ENCODE measurements at regions not wholly inside any gene's neighbourhood (a gene's known extent, or its start where the extent isn't known, plus 50 kb on each side); places are given as distances from the start of the nearest gene placed in this dataset.

- TF ChIP-seq, protein P1, sequence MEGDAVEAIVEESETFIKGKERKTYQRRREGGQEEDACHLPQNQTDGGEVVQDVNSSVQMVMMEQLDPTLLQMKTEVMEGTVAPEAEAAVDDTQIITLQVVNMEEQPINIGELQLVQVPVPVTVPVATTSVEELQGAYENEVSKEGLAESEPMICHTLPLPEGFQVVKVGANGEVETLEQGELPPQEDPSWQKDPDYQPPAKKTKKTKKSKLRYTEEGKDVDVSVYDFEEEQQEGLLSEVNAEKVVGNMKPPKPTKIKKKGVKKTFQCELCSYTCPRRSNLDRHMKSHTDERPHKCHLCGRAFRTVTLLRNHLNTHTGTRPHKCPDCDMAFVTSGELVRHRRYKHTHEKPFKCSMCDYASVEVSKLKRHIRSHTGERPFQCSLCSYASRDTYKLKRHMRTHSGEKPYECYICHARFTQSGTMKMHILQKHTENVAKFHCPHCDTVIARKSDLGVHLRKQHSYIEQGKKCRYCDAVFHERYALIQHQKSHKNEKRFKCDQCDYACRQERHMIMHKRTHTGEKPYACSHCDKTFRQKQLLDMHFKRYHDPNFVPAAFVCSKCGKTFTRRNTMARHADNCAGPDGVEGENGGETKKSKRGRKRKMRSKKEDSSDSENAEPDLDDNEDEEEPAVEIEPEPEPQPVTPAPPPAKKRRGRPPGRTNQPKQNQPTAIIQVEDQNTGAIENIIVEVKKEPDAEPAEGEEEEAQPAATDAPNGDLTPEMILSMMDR (conservative IDR thresholded peaks at IDR 0.05 in 1 of 2, IDR thresholded peaks at IDR 0.05 in 1 of 2; ENCODE audit: extremely low read depth in 1 of 2, insufficient read depth in 1 of 2, low read depth in 1 of 2, low read length in 2 of 2) = no peak
- TF ChIP-seq EZH2 (IDR thresholded peaks at IDR 0.05; ENCODE audit: borderline replicate concordance, low read length) = no peak
These were observed 221.6 kb upstream of the PBX1 start for GRCh38 chr1:164337394-164337793.
